GM12878 (cell line): ENCODE measurements at regions not wholly inside any gene's neighbourhood (a gene's known extent, or its start where the extent isn't known, plus 50 kb on each side); places are given as distances from the start of the nearest gene placed in this dataset.

ENCODE experiments used
- ATAC-seq: fragments of 200-7000 bp; cut with Tn5 transposase; 3 replicates; pipeline ENCODE4 v1.9.1; 2020; ENCODE audit warnings: mild to moderate bottlenecking, moderate library complexity
- BruUV-seq: library from RNA; stranded (reverse); fragments of 400-500 nt; replicated peaks from 2 replicates; lab custom pipeline; 2021; lab: Mats Ljungman, UMichigan
- CTCF ChIA-PET: fragments of 300-600 bp; sonication (Branson Sonifier 250); formaldehyde crosslinking; extraction: SDS; loops from one replicate; lab custom pipeline; 2021; ENCODE audit warnings: inconsistent platforms; lab: Yijun Ruan, JAX
- POLR2A ChIA-PET: fragments of 350-600 bp; formaldehyde crosslinking; extraction: SDS; loops from one replicate; lab custom pipeline; 2021; ENCODE audit warnings: inconsistent platforms; lab: Charles Lee
- RAD21 ChIA-PET: fragments of 300-600 bp; sonication (Branson Sonifier 250); formaldehyde crosslinking; loops from one replicate; lab custom pipeline; 2023; ENCODE audit warnings: antibody characterized with exemption; ENCODE audit not compliant: unreplicated experiment; lab: Charles Lee
- SMC1A ChIA-PET: fragments of 300-600 bp; sonication (Branson Sonifier 250); formaldehyde crosslinking; loops from one replicate; lab custom pipeline; 2023; ENCODE audit not compliant: unreplicated experiment, uncharacterized antibody; lab: Charles Lee
- DNase-seq: peaks from one replicate; pipeline ENCODE4 v3.0.0-alpha.2; 2011; ENCODE audit warnings: low read depth, low spot score
- FAIRE-seq: peaks from 3 replicates; lab custom pipeline; 2011; peaks lifted over from hg19 to GRCh38; lab: Jason Lieb, UNC
- H2AFZ ChIP-seq: 2 replicates; pipeline ENCODE4 v1.6.0; 2011; ENCODE audit warnings: low read depth, low read length, control low read depth; ENCODE audit not compliant: control insufficient read depth
- H3K27ac ChIP-seq: 2 replicates; pipeline ENCODE4 v1.5.1; 2011; ENCODE audit warnings: control low read depth; ENCODE audit not compliant: control insufficient read depth, insufficient read depth
- H3K27me3 ChIP-seq, 2 experiments: replicated peaks in 1 of 2; 2 replicates each; pipeline versions ENCODE4 v1.6.0 to v1.6.1; 2011; ENCODE audit warnings: low read length in 1 of 2; ENCODE audit not compliant: control insufficient read depth in 2 of 2, insufficient read depth in 2 of 2
- H3K36me3 ChIP-seq, 2 experiments: 2 replicates each; pipeline ENCODE4 v1.5.1; 2011; ENCODE audit warnings: low read length in 1 of 2; ENCODE audit not compliant: control insufficient read depth in 2 of 2, insufficient read depth in 2 of 2
- H3K4me1 ChIP-seq: 2 replicates; pipeline ENCODE4 v1.6.1; 2011; ENCODE audit warnings: mild to moderate bottlenecking, low read length, moderate library complexity, mixed read lengths; ENCODE audit not compliant: control insufficient read depth, insufficient read depth
- H3K4me2 ChIP-seq: 2 replicates; pipeline ENCODE4 v1.6.0; 2011; ENCODE audit warnings: control low read depth; ENCODE audit not compliant: control insufficient read depth, insufficient read depth
- H3K4me3 ChIP-seq: fragments of 200-600 bp; sonication (generic); 2 replicates; pipeline ENCODE4 v1.5.1; 2016
- H3K79me2 ChIP-seq: 2 replicates; pipeline ENCODE4 v1.6.0; 2011; ENCODE audit warnings: low read length; ENCODE audit not compliant: control insufficient read depth, insufficient read depth
- H3K9ac ChIP-seq: 2 replicates; pipeline ENCODE4 v1.8.0; 2011; ENCODE audit warnings: low read length, control low read depth, mixed read lengths; ENCODE audit not compliant: control insufficient read depth, insufficient read depth
- H3K9me3 ChIP-seq: replicated peaks from 3 replicates; pipeline ENCODE4 v1.5.1; 2011; ENCODE audit warnings: mild to moderate bottlenecking, low read length; ENCODE audit not compliant: control insufficient read depth, insufficient read depth
- H4K20me1 ChIP-seq: 2 replicates; pipeline ENCODE4 v1.6.0; 2011; ENCODE audit not compliant: control insufficient read depth, insufficient read depth
- CREB1 ChIP-seq: IDR thresholded peaks from 2 replicates; pipeline ENCODE4 v1.6.1; 2012; ENCODE audit warnings: low read depth, mild to moderate bottlenecking, inconsistent platforms
- E4F1 ChIP-seq: fragments of 450-650 bp; IDR thresholded peaks from 2 replicates; pipeline ENCODE4 v1.6.1; 2018; ENCODE audit warnings: borderline replicate concordance, mild to moderate bottlenecking; ENCODE audit not compliant: partially characterized antibody
- IRF5 ChIP-seq: fragments of 450-650 bp; IDR thresholded peaks from 2 replicates; pipeline ENCODE4 v1.6.1; 2017; ENCODE audit warnings: borderline replicate concordance
- NFYB ChIP-seq: IDR thresholded peaks from 2 replicates; pipeline ENCODE4 v1.6.1; 2011; ENCODE audit warnings: low read depth, mild to moderate bottlenecking, low read length, improper control_type of control experiment, moderate library complexity; ENCODE audit not compliant: insufficient read depth
- NKRF ChIP-seq: fragments of 450-650 bp; conservative IDR thresholded peaks from 2 replicates; pipeline ENCODE4 v1.6.1; 2017; ENCODE audit warnings: mild to moderate bottlenecking, moderate library complexity
- STAT3 ChIP-seq: IDR thresholded peaks from 2 replicates; pipeline ENCODE4 v1.6.1; 2011; ENCODE audit warnings: low read depth, low read length, improper control_type of control experiment
- USF1 ChIP-seq: IDR thresholded peaks from 2 replicates; pipeline ENCODE4 v1.6.1; 2011; ENCODE audit warnings: borderline replicate concordance, low read depth, mild to moderate bottlenecking, moderate library complexity, mixed read lengths, low read length; ENCODE audit not compliant: insufficient read depth; ENCODE audit errors: extremely low read length
- ZBED1 ChIP-seq: IDR thresholded peaks from 2 replicates; pipeline ENCODE4 v1.6.1; 2016; ENCODE audit warnings: borderline replicate concordance
- ZNF24 ChIP-seq: fragments of 450-650 bp; IDR thresholded peaks from 2 replicates; pipeline ENCODE4 v1.6.1; 2017; ENCODE audit warnings: antibody characterized with exemption, mild to moderate bottlenecking
- whole genome bisulfite sequencing: methylation state at CpG from one replicate; pipeline ENCODE4 v1.1.6; 2016; ENCODE audit warnings: low lambda C conversion rate; ENCODE audit not compliant: insufficient replicate concordance, insufficient coverage; ENCODE audit errors: missing lambda C conversion rate; 5-methylcytosine and 5-hydroxymethylcytosine counted together
- in situ Hi-C: fragments of 300-500 bp; cut with MboI; formaldehyde crosslinking; loops from 9 replicates; pipeline ENCODE4 v1.14.3; 2018; ENCODE audit warnings: mixed read lengths
- intact Hi-C: fragments of 100-400 bp; cut with micrococcal nuclease; formaldehyde crosslinking; loops from one replicate; pipeline ENCODE4 v1.14.2; 2022; ENCODE audit not compliant: unreplicated experiment
- TF ChIP-seq, protein P1 (sequence below): IDR thresholded peaks from 2 replicates; pipeline ENCODE4 v1.6.1; 2012; ENCODE audit warnings: low read depth, low read length, improper control_type of control experiment
- TF ChIP-seq, protein P2 (sequence below): IDR thresholded peaks from 2 replicates; pipeline ENCODE4 v1.6.1; 2012; ENCODE audit warnings: low read length, inconsistent platforms

- TF ChIP-seq, protein P1, sequence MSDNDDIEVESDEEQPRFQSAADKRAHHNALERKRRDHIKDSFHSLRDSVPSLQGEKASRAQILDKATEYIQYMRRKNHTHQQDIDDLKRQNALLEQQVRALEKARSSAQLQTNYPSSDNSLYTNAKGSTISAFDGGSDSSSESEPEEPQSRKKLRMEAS = no peak
These were observed 493.3 kb downstream of the CMPK2 start (continued) for GRCh38 chr2:6372317-6372901.

DNA sequence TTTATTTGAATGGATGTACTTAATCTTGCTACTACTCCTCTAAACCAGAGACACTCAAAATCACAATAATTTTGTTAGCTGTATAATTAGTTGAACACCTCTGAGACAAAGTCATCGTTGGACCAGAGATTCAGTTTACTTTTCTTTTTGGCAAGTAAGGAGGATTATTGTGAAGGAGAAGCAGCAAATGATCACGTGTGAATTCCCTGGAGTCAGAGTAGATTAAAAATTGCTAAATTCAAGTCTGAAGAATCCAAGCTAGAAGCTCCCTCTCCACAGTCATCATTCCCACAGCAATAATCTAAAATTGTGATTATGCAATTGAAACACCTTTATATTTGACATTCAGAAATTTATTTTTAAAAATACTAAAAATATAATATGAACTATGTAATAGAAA is 484.4 kb downstream of the CMPK2 start:
- DNase-seq = no peak
- RAD21 ChIA-PET = no interaction called here
- no TSS peak for BruUV-seq
- TF ChIP-seq, protein P2, sequence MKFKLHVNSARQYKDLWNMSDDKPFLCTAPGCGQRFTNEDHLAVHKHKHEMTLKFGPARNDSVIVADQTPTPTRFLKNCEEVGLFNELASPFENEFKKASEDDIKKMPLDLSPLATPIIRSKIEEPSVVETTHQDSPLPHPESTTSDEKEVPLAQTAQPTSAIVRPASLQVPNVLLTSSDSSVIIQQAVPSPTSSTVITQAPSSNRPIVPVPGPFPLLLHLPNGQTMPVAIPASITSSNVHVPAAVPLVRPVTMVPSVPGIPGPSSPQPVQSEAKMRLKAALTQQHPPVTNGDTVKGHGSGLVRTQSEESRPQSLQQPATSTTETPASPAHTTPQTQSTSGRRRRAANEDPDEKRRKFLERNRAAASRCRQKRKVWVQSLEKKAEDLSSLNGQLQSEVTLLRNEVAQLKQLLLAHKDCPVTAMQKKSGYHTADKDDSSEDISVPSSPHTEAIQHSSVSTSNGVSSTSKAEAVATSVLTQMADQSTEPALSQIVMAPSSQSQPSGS = no peak
- TF ChIP-seq STAT3 = no peak
- no peak for TF ChIP-seq USF1
- no peak for TF ChIP-seq NFYB
- no peak for TF ChIP-seq E4F1
- no peak for TF ChIP-seq ZBED1
- TF ChIP-seq IRF5 = no peak
- TF ChIP-seq CREB1 = no peak
- no peak for TF ChIP-seq ZNF24
- no peak for TF ChIP-seq NKRF
- Histone ChIP-seq H2AFZ (no peak overlapping the region), H3K4me1 (no peaks in the 10 kb centered on the region), H3K36me3 (no peaks in the 10 kb centered on the region), H3K4me2 (no peak overlapping the region), H3K9ac (no peak overlapping the region), H4K20me1 (no peaks in the 10 kb centered on the region), H3K9me3 (no peaks in the 10 kb centered on the region), H3K4me3 (no peak overlapping the region), H3K27me3 (no peaks in the 10 kb centered on the region), H3K79me2 (no peaks in the 10 kb centered on the region), H3K27ac (no peak overlapping the region)
- SMC1A ChIA-PET = no interaction called here
- POLR2A ChIA-PET = no interaction called here
- ATAC-seq = no peak
- FAIRE-seq = no peak
- intact Hi-C loops (no loop called here), in situ Hi-C loops (no loop called here)
- WGBS = 29% methylated on average over 2 of the region's 2 CpGs
- CTCF ChIA-PET = no interaction called here
